DND-41 (cell line): ENCODE measurements at regions not wholly inside any gene's neighbourhood (a gene's known extent, or its start where the extent isn't known, plus 50 kb on each side); places are given as distances from the start of the nearest gene placed in this dataset.
A peak's percentile ranks its signal among the peaks of the same experiment; 100 is the strongest.

Source experiments
- ATAC-seq: fragments of 200-7000 bp; cut with Tn5 transposase; 3 replicates; pipeline ENCODE4 v1.9.1; 2021; ENCODE audit warnings: low read depth; ENCODE audit not compliant: insufficient read depth
- DNase-seq: peaks from one replicate; pipeline ENCODE4 v3.0.0-alpha.2; 2020
- H2AFZ ChIP-seq: 2 replicates; pipeline ENCODE4 v1.6.0; 2012; ENCODE audit warnings: low read depth, low read length
- H3K27ac ChIP-seq: 2 replicates; pipeline ENCODE4 v1.5.1; 2012; ENCODE audit warnings: low read length, inconsistent platforms
- H3K27me3 ChIP-seq: fragments of 200-600 bp; sonication (generic); 2 replicates; pipeline ENCODE4 v1.6.0; 2012; ENCODE audit warnings: low read length, mild to moderate bottlenecking, inconsistent platforms; ENCODE audit not compliant: insufficient read depth, poor library complexity
- H3K36me3 ChIP-seq: 2 replicates; pipeline ENCODE4 v1.5.1; 2012; ENCODE audit warnings: low read length, inconsistent platforms; ENCODE audit not compliant: insufficient read depth
- H3K4me1 ChIP-seq: 2 replicates; pipeline ENCODE4 v1.5.1; 2012; ENCODE audit warnings: mild to moderate bottlenecking, low read length; ENCODE audit not compliant: insufficient read depth
- H3K4me2 ChIP-seq: 2 replicates; pipeline ENCODE4 v1.6.0; 2012; ENCODE audit warnings: mild to moderate bottlenecking, moderate library complexity, low read length, inconsistent platforms; ENCODE audit not compliant: insufficient read depth
- H3K4me3 ChIP-seq, 2 experiments: fragments of 200-600 bp in 1 of 2; shearing (Covaris generic) in 1 of 2; 2 replicates each; pipeline ENCODE4 v1.5.1; 2012 to 2016; ENCODE audit warnings: inconsistent platforms in 2 of 2, low read length in 2 of 2, mild to moderate bottlenecking in 2 of 2, low read depth in 1 of 2, moderate library complexity in 1 of 2
- H3K79me2 ChIP-seq: 2 replicates; pipeline ENCODE4 v1.6.0; 2012; ENCODE audit warnings: low read length, inconsistent platforms; ENCODE audit not compliant: insufficient read depth
- H3K9ac ChIP-seq: 2 replicates; pipeline ENCODE4 v1.6.0; 2012; ENCODE audit warnings: low read depth, mild to moderate bottlenecking, inconsistent platforms, low read length, moderate library complexity
- H3K9me3 ChIP-seq: 2 replicates; pipeline ENCODE4 v1.5.1; 2012; ENCODE audit warnings: low read length, moderate library complexity, mild to moderate bottlenecking, inconsistent platforms; ENCODE audit not compliant: insufficient read depth, severe bottlenecking
- H4K20me1 ChIP-seq: 2 replicates; pipeline ENCODE4 v1.6.0; 2012; ENCODE audit warnings: low read length; ENCODE audit not compliant: insufficient read depth
- CTCF ChIP-seq: IDR thresholded peaks from 2 replicates; pipeline ENCODE4 v1.5.1; 2012; ENCODE audit warnings: borderline replicate concordance, low read length, moderate library complexity, mild to moderate bottlenecking; ENCODE audit not compliant: poor library complexity, severe bottlenecking; ENCODE audit errors: extremely low read depth
- EZH2 ChIP-seq: IDR thresholded peaks from 3 replicates; pipeline ENCODE4 v1.6.1; 2012; ENCODE audit warnings: borderline replicate concordance, low read depth, mild to moderate bottlenecking, moderate library complexity, low read length, inconsistent platforms; ENCODE audit not compliant: severe bottlenecking

- Histone ChIP-seq H3K9ac (peak overlapping the region; percentile 73), H3K4me2 (peak overlapping the region; percentile 96), H2AFZ (peak overlapping the region; percentile 75), H3K4me3 (peak overlapping the region; percentile 98 to 99), H4K20me1 (peaks cover 36% of the 10 kb centered on the region), H3K9me3 (no peaks in the 10 kb centered on the region), H3K27me3 (no peaks in the 10 kb centered on the region), H3K27ac (peak overlapping the region; percentile 78), H3K36me3 (peaks cover 13% of the 10 kb centered on the region), H3K79me2 (peaks cover 65% of the 10 kb centered on the region), H3K4me1 (peaks cover 50% of the 10 kb centered on the region)
- TF ChIP-seq EZH2 (no peak), CTCF (no peak)
- DNase-seq (no peak), ATAC-seq (peak; percentile 53)
Measured at GRCh38 chr22:25448435-25449051, 115.9 kb upstream of the GRK3 start.

GRCh38 chr22:25449781-25450317 lies 114.6 kb upstream of the GRK3 start:
- H3K27me3 ChIP-seq: no peaks in the 10 kb centered on the region
- ATAC-seq: no peak
- TF ChIP-seq CTCF (no peak), EZH2 (no peak)
- H2AFZ ChIP-seq: no peak overlapping the region
- H3K27ac ChIP-seq: peak overlapping the region; percentile 26; the same call in 1 of the 2 replicates
- H3K4me2 ChIP-seq: peak overlapping the region; percentile 96
- peak overlapping the region; percentile 73 for H3K9ac ChIP-seq
- DNase-seq: no peak
- peaks cover 50% of the 10 kb centered on the region for H3K4me1 ChIP-seq
- peaks cover 24% of the 10 kb centered on the region for H3K36me3 ChIP-seq
- H3K9me3 ChIP-seq: no peaks in the 10 kb centered on the region
- peak overlapping the region; percentile 8 to 98; a peak in 3 of 4 replicates for H3K4me3 ChIP-seq
- H4K20me1 ChIP-seq: peaks cover 47% of the 10 kb centered on the region
- H3K79me2 ChIP-seq: peaks cover 77% of the 10 kb centered on the region

GRCh38 chr22:25451480-25452114 lies 112.9 kb upstream of the GRK3 start:
- Histone ChIP-seq H3K9ac (no peak overlapping the region; the same call in 1 of the 2 replicates), H3K27ac (no peak overlapping the region), H3K4me3 (peak overlapping the region in 1 of 2 experiments; percentile 6; a peak in 1 of 4 replicates), H3K27me3 (no peaks in the 10 kb centered on the region), H3K36me3 (peaks cover 34% of the 10 kb centered on the region), H3K9me3 (no peaks in the 10 kb centered on the region), H2AFZ (no peak overlapping the region), H3K4me1 (peaks cover 50% of the 10 kb centered on the region), H3K4me2 (peak overlapping the region; percentile 96), H4K20me1 (peaks cover 52% of the 10 kb centered on the region), H3K79me2 (peaks cover 85% of the 10 kb centered on the region)
- DNase-seq (no peak), ATAC-seq (no peak)
- TF ChIP-seq CTCF (no peak), EZH2 (no peak)
